GM18870 (cell line): ENCODE measurements at regions not wholly inside any gene's neighbourhood (a gene's known extent, or its start where the extent isn't known, plus 50 kb on each side); places are given as distances from the start of the nearest gene placed in this dataset.

ENCODE experiments used
- ATAC-seq: cut with Tn5 transposase; IDR thresholded peaks from one replicate; pipeline ENCODE4 v1.9.1; 2021; ENCODE audit warnings: moderate library complexity; ENCODE audit not compliant: unreplicated experiment

DNA sequence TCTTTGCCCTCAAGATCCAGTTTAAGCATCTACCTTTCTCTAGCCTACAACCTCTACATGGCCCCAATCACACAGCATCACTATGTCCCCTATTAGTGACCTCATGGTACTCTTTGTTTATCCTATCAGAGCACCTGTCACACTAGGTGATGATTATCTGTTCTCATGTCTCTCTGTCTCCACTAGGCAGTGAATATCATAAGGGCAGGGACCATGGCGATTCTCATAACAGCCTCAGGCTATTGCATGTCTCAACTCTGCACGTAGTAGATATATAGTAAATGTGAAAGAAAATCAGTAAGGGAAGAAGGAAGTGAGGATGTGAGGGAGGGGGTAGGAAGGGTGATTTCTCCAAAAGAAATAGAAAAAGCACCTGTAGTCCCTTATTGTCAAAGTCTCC lies 311.0 kb downstream of the NSG2 start:
- ATAC-seq, result no peak

DNA sequence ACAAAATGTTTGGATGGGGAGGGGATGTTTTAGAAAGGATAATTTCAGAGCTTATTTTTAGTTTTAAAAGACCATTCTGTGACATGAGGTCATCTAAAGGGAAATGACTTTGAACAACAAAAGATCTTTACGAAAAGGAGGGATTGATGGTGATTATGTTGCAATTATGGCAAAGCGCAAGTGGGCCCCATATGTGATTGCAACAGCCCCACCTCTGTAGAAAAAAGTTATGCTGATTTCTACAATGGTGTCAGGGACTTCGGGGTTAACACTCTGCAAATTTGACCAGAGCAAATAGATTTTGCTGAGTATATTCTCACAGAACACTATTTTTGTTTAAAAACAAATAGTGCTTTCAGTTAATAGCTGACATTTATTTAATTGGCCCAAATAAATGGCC lies 312.8 kb downstream of the NSG2 start:
- no peak for ATAC-seq

DNA sequence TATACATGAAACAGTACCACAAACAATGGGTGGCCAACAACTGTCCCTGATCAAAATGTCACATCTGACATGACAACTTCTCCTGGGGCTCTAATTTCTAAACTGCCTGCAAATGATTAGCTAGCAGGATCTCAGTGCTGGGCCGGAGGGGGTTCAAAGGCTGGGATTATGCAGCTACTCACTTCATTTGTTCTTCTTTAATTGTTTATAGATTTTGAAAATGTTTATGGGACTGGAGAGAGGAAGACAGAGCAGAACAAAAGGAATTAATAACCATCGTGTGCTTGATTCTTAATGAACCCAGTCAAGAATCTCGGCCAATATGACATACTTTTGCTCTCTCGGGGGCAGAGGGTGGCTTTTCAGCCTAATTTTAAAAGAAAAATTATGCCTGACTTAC lies 313.6 kb downstream of the NSG2 start:
- ATAC-seq, result no peak

DNA sequence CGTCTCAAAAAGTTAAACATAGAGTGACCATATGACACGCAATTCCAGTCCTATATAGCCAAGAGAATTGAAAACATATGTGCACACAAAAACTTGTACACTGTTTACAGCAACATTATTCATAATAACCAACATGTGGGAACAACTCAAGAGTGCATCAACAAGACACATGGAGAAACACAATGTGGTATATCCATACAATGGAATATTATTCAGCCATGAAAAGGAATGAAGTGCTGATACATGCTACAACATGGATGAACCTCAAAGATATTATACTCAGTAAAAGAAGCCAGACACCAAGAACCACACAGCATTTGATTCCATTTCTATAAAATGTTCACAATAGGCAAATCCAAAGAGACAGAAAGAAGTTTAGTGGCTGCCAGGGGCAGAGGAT lies 317.0 kb downstream of the NSG2 start:
- no peak for ATAC-seq

DNA sequence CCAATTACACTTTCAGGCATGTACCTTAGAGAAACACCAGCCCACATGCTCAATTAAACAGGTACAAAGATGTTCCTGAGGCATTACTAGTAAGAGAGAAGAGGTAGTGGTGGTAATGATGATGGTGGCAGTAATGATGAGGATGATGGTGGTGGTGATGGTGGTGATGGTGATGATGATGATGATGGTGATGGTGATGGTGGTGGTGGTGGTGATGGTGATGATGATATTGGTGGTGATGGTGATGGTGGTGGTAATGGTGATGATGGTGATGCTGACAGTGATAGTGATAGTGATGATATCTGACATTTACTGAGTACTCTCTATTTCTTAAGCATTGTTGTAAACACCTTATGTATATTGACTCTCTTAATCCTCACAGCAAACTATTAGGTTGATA lies 318.4 kb downstream of the NSG2 start:
- no peak for ATAC-seq

DNA sequence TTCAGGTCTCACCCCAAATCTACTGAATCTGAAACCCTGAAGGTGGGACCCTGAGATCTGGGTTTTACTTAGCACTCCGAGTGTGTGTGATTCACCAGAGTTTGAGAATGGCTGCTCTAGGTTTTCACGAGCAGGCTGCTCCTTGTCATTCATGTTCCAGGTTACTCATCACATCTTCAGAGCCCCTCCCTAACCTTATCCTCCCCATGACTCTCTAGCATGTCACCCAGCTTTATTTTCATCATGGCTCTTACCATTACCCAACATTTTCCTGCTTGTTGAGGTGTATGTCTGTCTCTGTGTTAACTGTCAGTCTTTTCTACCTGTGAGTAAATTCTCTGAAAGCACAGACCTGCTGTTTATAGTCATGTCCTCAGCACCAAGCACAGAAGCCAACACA lies 319.2 kb downstream of the NSG2 start:
- ATAC-seq, result no peak

DNA sequence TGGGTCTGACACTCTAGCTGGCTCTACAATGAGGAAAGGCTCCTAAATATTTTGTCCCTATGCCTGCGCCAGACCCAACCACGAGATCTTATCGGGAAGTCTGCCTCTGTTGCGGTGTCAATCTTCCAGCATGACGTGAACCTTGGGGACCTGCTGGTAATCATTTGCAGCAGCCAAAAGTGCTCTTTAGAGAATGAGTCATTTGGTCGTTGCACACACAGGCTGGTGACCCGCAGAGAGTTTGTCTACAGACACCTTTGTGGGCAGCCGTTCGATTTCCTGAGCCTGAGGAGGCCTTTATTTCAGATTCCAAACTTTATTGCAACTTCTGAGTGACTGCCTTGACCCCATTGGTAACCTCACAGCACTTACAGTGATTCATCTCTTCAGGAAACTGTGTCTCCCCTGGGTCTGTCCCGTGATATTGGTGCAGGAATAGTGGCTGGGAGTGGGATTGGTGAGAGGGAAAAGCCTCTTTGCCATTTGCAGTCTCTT lies 326.1 kb downstream of the NSG2 start:
- ATAC-seq, result no peak

DNA sequence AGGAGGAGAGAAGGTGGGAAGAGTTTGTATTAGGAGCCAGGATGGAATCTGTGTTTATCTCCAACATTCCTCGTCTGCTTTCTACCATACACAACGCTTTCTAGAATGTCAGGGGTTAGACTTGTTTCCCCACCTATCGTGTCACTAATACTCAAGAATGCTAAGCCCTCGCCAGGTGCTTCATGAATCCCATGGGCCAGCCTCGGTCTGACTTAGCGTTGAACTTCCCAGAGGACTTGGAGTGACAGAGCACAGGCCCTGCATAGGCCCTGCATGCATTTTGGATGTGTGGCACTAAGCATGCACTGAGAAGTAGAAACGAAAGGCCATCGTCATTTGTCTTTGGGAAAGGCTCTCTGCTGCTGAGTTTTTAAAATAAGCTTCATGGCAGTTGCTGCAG lies 328.7 kb downstream of the NSG2 start:
- ATAC-seq, result no peak

DNA sequence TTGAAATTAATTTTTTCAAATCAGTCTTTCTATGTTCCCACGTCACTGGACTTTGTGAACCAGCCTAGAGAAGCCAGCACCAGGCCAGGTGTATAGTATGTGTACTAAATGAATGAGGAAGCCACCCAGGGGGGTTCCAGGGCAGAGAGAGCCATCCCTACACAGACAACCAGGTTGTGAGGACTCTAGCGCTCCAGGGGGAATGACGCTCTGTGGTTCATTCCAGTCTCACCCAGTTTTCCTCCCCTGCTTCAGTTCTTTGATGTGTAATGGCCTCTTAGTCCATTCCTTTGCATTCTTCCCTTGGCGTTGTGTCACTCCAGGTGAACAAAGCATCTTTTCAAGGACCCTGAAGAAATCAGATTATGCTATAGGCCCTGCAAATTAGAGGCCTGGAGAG lies 330.6 kb downstream of the NSG2 start:
- ATAC-seq, result no peak

DNA sequence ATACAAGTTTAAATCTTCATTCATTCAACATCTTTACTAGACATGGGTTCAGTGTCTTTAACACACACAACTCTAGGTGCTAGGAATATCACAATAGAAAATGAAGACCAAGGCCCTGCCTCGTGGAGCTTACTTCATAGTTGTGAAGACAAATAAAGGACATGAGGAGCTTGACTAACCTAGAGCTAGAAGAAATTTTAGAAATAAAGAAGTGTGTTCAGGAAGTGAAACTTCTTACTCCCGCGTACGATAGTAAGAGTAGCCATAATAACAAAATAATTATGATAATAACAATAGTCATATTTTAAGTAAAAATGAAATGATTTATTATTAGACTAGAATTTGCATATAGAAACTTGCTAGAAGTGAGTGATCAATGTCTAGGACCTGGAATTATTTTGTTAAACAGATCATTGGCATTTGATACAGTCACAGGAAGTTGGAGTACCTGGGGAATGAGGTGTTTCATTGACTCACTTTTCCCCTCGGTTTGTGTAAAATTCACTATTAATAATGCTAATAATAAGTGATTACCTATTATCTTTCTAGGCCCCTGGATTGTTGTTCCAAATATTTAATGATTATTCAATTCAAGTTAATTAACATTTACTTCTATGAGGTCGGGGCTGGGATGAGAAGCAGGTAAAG lies 331.3 kb downstream of the NSG2 start:
- no peak for ATAC-seq

DNA sequence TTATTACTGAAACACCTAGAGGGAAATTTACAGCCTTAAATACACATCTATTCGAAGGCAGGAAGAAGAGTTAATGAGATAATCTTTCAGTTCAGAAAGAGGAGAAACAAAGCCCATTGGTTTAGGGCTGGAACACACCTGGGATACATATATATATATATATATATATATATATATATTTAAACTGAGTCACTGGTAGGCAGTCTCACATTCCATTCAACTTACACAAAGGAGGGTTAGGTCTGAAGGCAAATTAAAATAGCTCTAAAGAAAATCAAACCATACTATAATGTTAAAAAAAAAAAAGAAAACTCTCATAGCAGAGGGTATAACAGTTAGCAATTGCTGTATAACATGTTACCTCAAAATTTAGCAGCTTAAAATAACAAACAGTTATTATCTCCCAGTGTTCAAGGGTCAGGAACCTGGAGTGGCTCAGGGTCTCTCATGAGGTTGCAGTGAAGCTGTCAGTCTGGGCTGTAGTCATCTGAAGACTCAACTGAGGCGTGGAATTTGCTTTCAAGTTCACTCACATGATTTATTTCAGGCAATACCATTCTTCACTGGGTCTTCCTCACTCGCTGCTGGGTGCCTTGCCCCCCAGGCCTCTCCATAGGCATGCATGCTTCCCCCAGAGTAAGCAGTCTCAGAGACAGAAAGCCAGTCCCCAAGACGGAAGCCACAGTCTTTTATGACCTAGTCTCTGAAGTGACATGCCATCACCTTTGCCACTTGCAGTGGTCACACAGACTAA lies 332.8 kb downstream of the NSG2 start:
- ATAC-seq, result no peak

DNA sequence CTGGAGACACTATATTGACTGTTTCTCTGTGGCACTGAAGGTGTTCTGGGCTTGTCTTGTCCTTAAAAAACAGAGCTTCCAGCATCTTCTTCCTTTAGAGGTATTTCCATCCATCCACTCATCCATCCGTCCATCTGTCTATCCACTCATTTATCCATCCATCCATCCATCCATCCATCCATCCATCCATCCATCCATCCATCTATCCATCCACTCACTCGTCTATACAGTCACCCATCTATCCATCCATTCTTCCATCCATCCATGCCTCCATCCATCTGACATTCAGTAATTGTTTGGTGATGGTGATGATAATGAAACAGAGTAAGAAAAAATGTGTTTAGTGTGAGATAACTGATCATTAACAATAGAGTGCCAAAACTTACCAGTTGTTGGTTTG lies 334.8 kb downstream of the NSG2 start:
- ATAC-seq, result no peak

DNA sequence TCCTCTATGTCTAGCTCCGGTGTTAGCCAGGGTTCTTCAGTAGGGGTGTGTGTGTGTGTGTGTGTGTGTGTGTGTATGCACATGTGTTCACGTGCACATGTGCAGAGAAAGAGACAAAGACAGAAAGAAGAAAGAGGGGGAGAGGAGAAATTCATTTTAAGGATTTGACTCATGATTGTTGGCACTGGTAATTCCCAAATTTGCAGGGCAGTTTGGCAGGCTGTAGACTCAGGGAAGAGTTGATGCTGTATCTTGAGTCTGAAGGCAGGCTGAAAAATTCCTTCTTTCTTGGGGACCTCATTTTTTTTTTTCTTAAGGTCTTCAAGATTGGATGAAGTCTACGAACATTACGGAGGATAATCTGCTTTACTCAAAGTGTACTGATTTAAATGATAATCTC lies 335.7 kb downstream of the NSG2 start:
- no peak for ATAC-seq

DNA sequence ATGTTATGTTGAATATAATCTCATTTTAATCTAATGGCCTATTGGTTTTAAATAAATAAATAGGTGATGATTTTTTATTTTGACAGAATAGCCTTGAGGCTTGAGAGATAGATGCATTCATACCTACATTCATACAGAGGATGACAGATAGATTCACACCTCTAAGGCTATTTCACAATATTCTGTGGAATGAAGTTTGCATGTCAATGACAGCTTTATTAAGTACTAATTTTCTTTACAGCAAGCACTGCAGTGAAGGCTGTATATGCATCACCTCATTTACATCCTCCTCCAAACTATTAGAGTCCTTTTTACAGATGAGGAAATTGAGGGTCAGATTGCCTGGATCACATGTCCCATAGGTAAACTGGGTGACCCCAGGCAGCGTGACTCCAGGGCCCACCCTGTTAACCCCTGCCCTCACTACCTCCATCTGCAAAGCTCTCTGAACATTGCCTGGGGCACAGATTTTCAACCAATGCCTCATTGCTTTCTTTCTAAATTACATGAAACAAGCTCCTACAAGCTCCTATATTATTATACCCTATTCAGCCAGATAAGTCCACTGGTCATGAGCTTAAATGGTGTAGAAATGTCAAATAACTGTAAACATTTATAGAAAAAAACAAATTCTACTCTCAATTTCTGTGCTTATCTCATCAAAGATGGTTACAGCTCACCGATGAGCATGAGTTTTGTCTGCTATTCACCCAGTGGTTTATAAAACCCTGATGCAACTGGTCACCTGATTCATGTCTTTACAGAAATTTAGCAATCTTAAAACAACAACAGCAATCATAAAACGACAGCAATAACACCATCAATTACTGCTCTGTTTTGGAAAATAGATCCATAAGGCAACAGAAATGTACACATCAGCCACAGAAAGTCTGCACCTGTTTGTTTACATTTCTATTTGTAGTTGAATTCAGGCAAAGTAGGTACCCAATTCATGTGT lies 338.0 kb downstream of the NSG2 start:
- no peak for ATAC-seq

DNA sequence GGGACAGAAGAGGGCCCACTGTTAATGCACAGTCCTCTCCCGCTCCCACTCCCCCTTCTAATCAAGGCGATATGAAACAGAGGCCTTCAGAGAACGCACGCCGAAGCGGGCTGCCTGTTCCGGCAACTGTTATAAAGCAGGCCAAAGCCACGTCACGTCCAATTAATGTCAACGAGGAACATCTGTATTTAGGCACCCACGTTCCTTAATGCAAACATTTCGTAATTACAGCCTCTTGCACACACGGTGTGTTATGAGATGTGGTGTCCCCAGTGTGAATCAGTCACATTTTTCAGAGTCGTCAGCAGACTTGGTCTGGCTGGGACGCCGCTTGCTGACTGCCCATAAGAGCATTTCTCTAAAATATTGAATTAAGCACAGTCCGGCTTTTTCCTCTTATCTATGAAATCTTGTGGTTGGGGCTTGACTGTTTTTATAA lies 339.0 kb downstream of the NSG2 start:
- no peak for ATAC-seq

DNA sequence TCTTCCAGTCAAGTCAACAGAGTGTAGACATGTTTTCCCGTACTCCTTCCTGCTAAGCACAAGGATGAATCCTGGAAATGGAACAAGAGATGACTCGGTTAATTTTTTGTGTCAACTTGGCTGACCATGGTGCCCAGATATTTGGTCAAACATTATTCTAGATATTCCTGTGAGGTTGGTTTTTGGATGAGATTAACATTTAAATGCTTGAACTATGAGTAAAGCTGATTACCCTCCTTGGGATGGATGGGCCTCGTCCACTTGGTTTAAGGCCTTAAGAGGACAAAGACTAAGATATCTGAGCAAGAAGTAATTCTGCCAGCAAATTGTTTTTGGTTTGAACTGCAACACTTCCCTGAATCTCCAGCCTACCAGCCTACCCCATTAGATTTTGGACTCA lies 338.1 kb upstream of the MSX2 start:
- ATAC-seq, result no peak

DNA sequence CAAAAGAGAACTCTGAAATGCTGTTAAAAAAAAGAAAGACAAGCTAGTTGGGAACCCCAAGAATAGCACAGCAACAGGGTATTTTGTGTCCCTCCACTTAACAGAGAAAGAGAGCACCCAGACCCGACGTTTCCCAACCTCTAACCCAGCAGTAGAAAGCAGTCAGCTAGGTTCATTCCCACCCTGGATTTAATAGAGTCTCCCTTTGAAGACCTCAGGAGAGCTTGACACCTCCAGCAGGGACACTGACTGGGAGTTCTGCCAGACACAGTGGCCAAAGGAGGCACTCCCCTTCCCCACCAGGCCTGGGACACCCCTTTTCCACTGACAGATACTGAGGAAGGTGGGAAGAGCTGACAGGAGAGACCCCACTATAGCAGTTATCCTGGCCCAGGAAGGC lies 337.5 kb upstream of the MSX2 start:
- no peak for ATAC-seq

DNA sequence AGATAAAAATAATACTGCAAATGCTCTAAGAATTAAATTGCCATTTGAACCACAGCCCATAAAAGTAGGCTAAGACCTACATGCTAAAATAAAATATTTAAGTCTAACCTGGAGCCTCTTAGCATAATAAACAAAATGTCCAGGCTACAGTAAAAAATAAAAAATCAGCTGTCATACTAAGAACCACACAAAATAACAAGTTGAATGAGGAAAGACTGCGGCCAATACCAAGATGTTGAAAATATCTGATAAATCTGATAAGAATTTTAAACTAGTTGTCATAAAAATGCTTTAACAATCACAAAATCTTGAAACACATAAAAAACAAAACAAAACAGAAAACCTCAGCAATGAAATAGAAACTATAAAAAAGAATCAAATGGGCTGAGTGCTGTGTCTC lies 336.9 kb upstream of the MSX2 start:
- ATAC-seq, result no peak

DNA sequence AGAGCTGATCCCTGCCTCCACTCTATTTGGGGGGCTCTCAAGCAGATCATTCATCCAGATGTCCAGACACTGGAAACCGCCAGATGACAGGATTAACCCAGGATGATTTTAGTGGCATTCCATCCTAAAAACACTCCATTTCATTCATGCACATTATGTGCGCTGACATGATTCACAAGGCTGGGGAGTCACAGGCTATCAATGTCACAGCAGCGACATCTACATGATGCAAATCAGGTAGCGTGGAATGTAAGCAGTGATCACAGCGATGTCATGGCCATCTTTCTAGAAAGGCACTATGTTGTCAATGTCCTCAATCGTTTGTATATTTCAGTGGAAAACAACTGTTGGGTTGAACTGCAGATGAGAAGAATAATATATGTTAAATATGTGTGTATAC lies 331.5 kb upstream of the MSX2 start:
- ATAC-seq, result no peak

DNA sequence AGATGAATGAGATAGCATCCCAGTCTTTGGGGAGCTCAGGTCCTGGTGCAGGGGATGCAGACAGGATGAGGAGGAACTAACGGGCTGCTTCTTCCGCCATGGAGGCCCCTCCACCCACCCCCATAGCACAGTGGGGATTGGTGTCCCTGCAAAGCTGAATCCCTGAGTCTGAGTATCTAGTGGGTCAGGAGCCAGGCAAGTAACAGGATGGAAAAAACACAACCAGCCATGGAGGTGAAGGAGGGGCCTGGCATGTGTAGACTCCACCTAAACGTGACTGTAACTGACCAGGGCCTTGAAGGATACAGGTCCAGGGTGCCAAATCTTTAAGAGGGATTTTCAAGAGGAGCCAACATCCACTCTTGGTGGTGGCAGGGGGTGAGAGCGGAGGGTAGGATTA lies 327.8 kb upstream of the MSX2 start:
- ATAC-seq, result no peak

DNA sequence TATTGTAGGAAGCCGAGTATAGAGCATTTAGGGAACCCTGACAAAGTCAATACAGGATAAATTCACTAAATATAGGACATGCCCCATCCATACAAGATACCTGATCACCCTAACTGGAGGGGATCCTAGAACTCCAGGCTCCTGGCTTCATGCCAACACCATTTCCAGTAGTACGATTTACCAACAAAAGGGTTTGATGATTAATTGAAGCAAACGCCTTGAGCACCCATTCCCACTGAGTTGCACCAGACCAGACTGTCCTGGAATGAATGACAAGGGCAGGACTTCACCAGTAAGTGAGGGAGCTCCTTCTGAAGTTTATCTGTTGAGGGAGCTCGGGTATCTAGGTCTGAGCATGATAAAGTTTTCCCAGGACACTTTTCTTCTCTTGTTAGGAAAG lies 327.2 kb upstream of the MSX2 start:
- ATAC-seq, result no peak

DNA sequence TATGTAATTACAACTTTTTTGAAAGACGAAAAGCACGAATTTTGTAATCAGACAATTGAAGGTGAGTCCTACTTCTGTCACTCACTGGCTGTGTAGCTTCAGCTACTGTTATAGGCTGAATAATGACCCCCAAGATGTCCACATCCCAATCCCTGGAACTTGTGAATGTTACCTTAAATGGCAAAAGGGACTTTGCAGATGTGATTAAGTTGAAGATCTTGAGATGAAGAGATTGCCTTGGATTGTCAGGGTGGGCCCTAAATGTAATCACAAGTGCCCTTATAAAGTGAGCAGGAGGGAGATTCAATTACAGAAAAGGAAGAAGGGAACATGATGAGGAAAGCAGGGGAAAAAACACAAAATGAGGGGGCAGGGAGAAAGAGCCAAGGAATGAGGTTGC lies 326.2 kb upstream of the MSX2 start:
- ATAC-seq, result no peak
